K562 (cell line): ENCODE measurements at regions not wholly inside any gene's neighbourhood (a gene's known extent, or its start where the extent isn't known, plus 50 kb on each side); places are given as distances from the start of the nearest gene placed in this dataset.

ENCODE experiments used
- ATAC-seq: fragments of 200-7000 bp; cut with Tn5 transposase; 3 replicates; pipeline ENCODE4 v1.9.1; 2020; ENCODE audit warnings: moderate library complexity
- BruUV-seq: library from RNA; stranded (reverse); fragments of 400-500 nt; replicated peaks from 2 replicates; lab custom pipeline; 2021; lab: Mats Ljungman, UMichigan
- CTCF ChIA-PET: fragments of 300-600 bp; formaldehyde crosslinking; extraction: SDS; loops from one replicate; lab custom pipeline; 2021; ENCODE audit warnings: low intra/inter-chr PET ratio; lab: Yijun Ruan, JAX
- POLR2A ChIA-PET: fragments of 300-600, 350-650 bp; sonication (Branson Sonifier 250); formaldehyde crosslinking; extraction: SDS; loops from one replicate; lab custom pipeline; 2021; ENCODE audit warnings: antibody characterized with exemption, inconsistent platforms; lab: Yijun Ruan, JAX
- DNase-seq, 4 experiments: peaks; one replicate each; pipeline versions ENCODE4 v3.0.0 to v3.0.0-alpha.2; 2011 to 2018; ENCODE audit warnings: low spot score in 3 of 4, mixed read lengths in 3 of 4; ENCODE audit errors: extremely low read depth in 1 of 4
- FAIRE-seq: peaks from 2 replicates; lab custom pipeline; 2011; peaks lifted over from hg19 to GRCh38; lab: Jason Lieb, UNC
- H2AFZ ChIP-seq: 2 replicates; pipeline ENCODE4 v1.6.0; 2011; ENCODE audit warnings: low read depth, low read length, control low read depth, inconsistent platforms
- H3K27ac ChIP-seq: fragments of 200-600 bp; 3 replicates; pipeline ENCODE4 v1.8.0; 2011; ENCODE audit warnings: low read depth, mild to moderate bottlenecking, control low read depth, inconsistent platforms, low read length, moderate library complexity, mixed read lengths; ENCODE audit errors: extremely low read depth
- H3K27me3 ChIP-seq, 2 experiments: fragments of 300-600 bp in 1 of 2; 2 replicates in 1 of 2; 3 replicates in 1 of 2; pipeline versions ENCODE4 v1.6.0 to v1.8.0; 2011; ENCODE audit warnings: inconsistent platforms in 2 of 2, low read length in 2 of 2, mild to moderate bottlenecking in 1 of 2, mixed read lengths in 1 of 2, moderate library complexity in 1 of 2; ENCODE audit not compliant: control insufficient read depth in 2 of 2, insufficient read depth in 2 of 2
- H3K36me3 ChIP-seq: fragments of 300-600 bp; 3 replicates; pipeline ENCODE4 v1.8.0; 2011; ENCODE audit warnings: mild to moderate bottlenecking, low read length, inconsistent platforms; ENCODE audit not compliant: control insufficient read depth, insufficient read depth
- H3K4me1 ChIP-seq, 2 experiments: fragments of 200-600 bp in 1 of 2; replicated peaks in 1 of 2; 2 replicates in 1 of 2; 3 replicates in 1 of 2; pipeline versions ENCODE4 v1.5.1 to v1.8.0; 2011; ENCODE audit warnings: inconsistent platforms in 2 of 2, low read length in 2 of 2, mild to moderate bottlenecking in 1 of 2, mixed read lengths in 1 of 2, moderate library complexity in 1 of 2; ENCODE audit not compliant: control insufficient read depth in 2 of 2, insufficient read depth in 2 of 2
- H3K4me2 ChIP-seq: 2 replicates; pipeline ENCODE4 v1.6.1; 2011; ENCODE audit warnings: low read length, control low read depth, inconsistent platforms, mixed read lengths; ENCODE audit not compliant: insufficient read depth
- H3K4me3 ChIP-seq: fragments of 200-600 bp; sonication (generic), shearing (Covaris generic); 2 replicates; pipeline ENCODE4 v1.5.1; 2016; ENCODE audit warnings: control low read depth, inconsistent platforms
- H3K79me2 ChIP-seq: fragments of 200-600 bp; 3 replicates; pipeline ENCODE4 v1.8.0; 2011; ENCODE audit warnings: low read length, inconsistent platforms; ENCODE audit not compliant: control insufficient read depth, insufficient read depth
- H3K9ac ChIP-seq, 2 experiments: 2 replicates each; pipeline versions ENCODE4 v1.6.0 to v1.6.1; 2011; ENCODE audit warnings: low read depth in 2 of 2, low read length in 2 of 2, control low read depth in 1 of 2, inconsistent platforms in 1 of 2, mild to moderate bottlenecking in 1 of 2, mixed read lengths in 1 of 2; ENCODE audit not compliant: insufficient read depth in 1 of 2
- H3K9me1 ChIP-seq: one replicate; pipeline ENCODE4 v1.6.0; 2011; ENCODE audit warnings: inconsistent platforms, mild to moderate bottlenecking, low read length, moderate library complexity; ENCODE audit not compliant: control insufficient read depth, insufficient read depth
- H3K9me3 ChIP-seq: replicated peaks from 2 replicates; pipeline ENCODE4 v1.5.1; 2011; ENCODE audit warnings: low read depth, low read length, inconsistent platforms; ENCODE audit not compliant: control insufficient read depth, insufficient read depth
- H4K20me1 ChIP-seq: replicated peaks from 2 replicates; pipeline ENCODE4 v1.6.1; 2011; ENCODE audit warnings: low read length, inconsistent platforms, mixed read lengths; ENCODE audit not compliant: control insufficient read depth, insufficient read depth
- BRF1 ChIP-seq: IDR thresholded peaks from 3 replicates; pipeline ENCODE4 v1.6.1; 2011; ENCODE audit warnings: borderline replicate concordance, mild to moderate bottlenecking; ENCODE audit not compliant: insufficient read length; ENCODE audit errors: extremely low read depth
- CBX3 ChIP-seq, 2 experiments: IDR thresholded peaks; 1 replicate in 1 of 2; 2 replicates in 1 of 2; pipeline ENCODE4 v1.6.1; 2012; ENCODE audit warnings: inconsistent platforms in 2 of 2, low read length in 2 of 2, borderline replicate concordance in 1 of 2, control low read depth in 1 of 2
- CREB3 ChIP-seq: fragments of 450-650 bp; conservative IDR thresholded peaks from 2 replicates; pipeline ENCODE4 v1.6.1; 2016; ENCODE audit warnings: missing genetic modification characterization, low read depth, mild to moderate bottlenecking, missing compliant biosample characterization, moderate library complexity
- CTBP1 ChIP-seq: fragments of 450-650 bp; IDR thresholded peaks from 2 replicates; pipeline ENCODE4 v1.6.1; 2016; ENCODE audit warnings: borderline replicate concordance
- EGR1 ChIP-seq: fragments of 450-650 bp; conservative IDR thresholded peaks from 2 replicates; pipeline ENCODE4 v1.6.1; 2017; ENCODE audit warnings: mild to moderate bottlenecking
- GTF2B ChIP-seq: IDR thresholded peaks from 2 replicates; pipeline ENCODE4 v1.6.1; 2011; ENCODE audit not compliant: insufficient read length; ENCODE audit errors: extremely low read depth
- KAT7 ChIP-seq: sonication (generic); formaldehyde crosslinking; IDR thresholded peaks from 2 replicates; pipeline ENCODE4 v1.8.0; 2022; ENCODE audit warnings: missing genetic modification reagents, mild to moderate bottlenecking, borderline replicate concordance
- LARP7 ChIP-seq: fragments of 450-650 bp; IDR thresholded peaks from 2 replicates; pipeline ENCODE4 v1.6.1; 2016
- NR2C1 ChIP-seq, 2 experiments: fragments of 450-650 bp; IDR thresholded peaks; 2 replicates each; pipeline ENCODE4 v1.6.1; 2017; ENCODE audit warnings: mild to moderate bottlenecking in 2 of 2, antibody characterized with exemption in 1 of 2, inconsistent platforms in 1 of 2, missing compliant biosample characterization in 1 of 2, missing genetic modification characterization in 1 of 2
- NR2C2 ChIP-seq, 2 experiments: fragments of 200-800 bp in 1 of 2; sonication (Bioruptor generic) in 1 of 2; sonication (generic) in 1 of 2; formaldehyde crosslinking in 1 of 2; IDR thresholded peaks; 2 replicates each; pipeline versions ENCODE4 v1.6.1 to v1.8.0; 2016 to 2022; ENCODE audit warnings: mild to moderate bottlenecking in 1 of 2, missing compliant biosample characterization in 1 of 2, missing genetic modification characterization in 1 of 2, missing genetic modification reagents in 1 of 2
- RBFOX2 ChIP-seq: fragments of 200-400 bp; formaldehyde crosslinking; IDR thresholded peaks from 2 replicates; pipeline ENCODE4 v1.6.1; 2017; ENCODE audit warnings: low read depth, mild to moderate bottlenecking, low read length, moderate library complexity
- RCOR1 ChIP-seq, 2 experiments: IDR thresholded peaks; 2 replicates each; pipeline ENCODE4 v1.6.1; 2012; ENCODE audit warnings: low read depth in 2 of 2, low read length in 2 of 2, borderline replicate concordance in 1 of 2, improper control_type of control experiment in 1 of 2
- SIRT6 ChIP-seq: IDR thresholded peaks from one replicate; pipeline ENCODE4 v1.6.1; 2012; ENCODE audit warnings: low read depth, mild to moderate bottlenecking, control low read depth, inconsistent platforms, low read length, moderate library complexity
- SMARCE1 ChIP-seq: fragments of 450-650 bp; IDR thresholded peaks from 2 replicates; pipeline ENCODE4 v1.7.1; 2016; ENCODE audit warnings: mild to moderate bottlenecking
- SPI1 ChIP-seq: IDR thresholded peaks from 2 replicates; pipeline ENCODE4 v1.6.1; 2011; ENCODE audit warnings: low read depth, low read length, control low read depth, borderline replicate concordance
- THRB ChIP-seq: fragments of 450-650 bp; formaldehyde crosslinking; conservative IDR thresholded peaks from 2 replicates; pipeline ENCODE4 v1.4.0; 2022; ENCODE audit warnings: mild to moderate bottlenecking, missing genetic modification characterization
- U2AF1 ChIP-seq: fragments of 200-400 bp; formaldehyde crosslinking; optimal IDR thresholded peaks from 2 replicates; pipeline ENCODE3; 2017; ENCODE audit warnings: mild to moderate bottlenecking, low read depth, low read length, moderate library complexity
- U2AF2 ChIP-seq: fragments of 200-400 bp; formaldehyde crosslinking; optimal IDR thresholded peaks from 2 replicates; pipeline ENCODE3; 2017; ENCODE audit warnings: low read depth, mild to moderate bottlenecking, low read length
- ZNF174 ChIP-seq: fragments of 250-450 bp; sonication (Bioruptor Pico); IDR thresholded peaks from 2 replicates; pipeline ENCODE4 v1.4.0; 2020; ENCODE audit warnings: mild to moderate bottlenecking
- ZNF764 ChIP-seq: fragments of 250-450 bp; sonication (Bioruptor Pico); IDR thresholded peaks from 2 replicates; pipeline ENCODE4 v1.4.0; 2020; ENCODE audit warnings: low read depth, mild to moderate bottlenecking, moderate library complexity
- ZNF766 ChIP-seq: fragments of 200-800 bp; sonication (Bioruptor generic); conservative IDR thresholded peaks from 2 replicates; pipeline ENCODE4 v1.6.1; 2016; ENCODE audit warnings: missing genetic modification characterization, missing compliant biosample characterization
- WGBS: fragments of 100-300 bp; shearing (Covaris generic); methylation state at CpG from one replicate; pipeline ENCODE4 v1.1.6; 2016; ENCODE audit warnings: low coverage, mixed read lengths; ENCODE audit not compliant: insufficient coverage; ENCODE audit errors: missing lambda C conversion rate; 5-methylcytosine and 5-hydroxymethylcytosine counted together
- in situ Hi-C: fragments of 300-500 bp; cut with MboI; formaldehyde crosslinking; loops from 4 replicates; pipeline ENCODE4 v1.15.0; 2018; ENCODE audit warnings: inconsistent platforms, mixed read lengths
- intact Hi-C: fragments of 100-400 bp; cut with micrococcal nuclease; formaldehyde crosslinking; loops from 2 replicates; pipeline ENCODE4 v1.14.2; 2022

GRCh38 chr9:38226491-38226951, 157.5 kb upstream of the SHB start:
- H2AFZ ChIP-seq: no peak overlapping the region
- no peak for TF ChIP-seq KAT7 (CRISPR knock-in tag)
- TF ChIP-seq ZNF174 (CRISPR knock-in tag): no peak
- TF ChIP-seq RCOR1 (IDR thresholded peaks at IDR 0.05; ENCODE audit: borderline replicate concordance in 1 of 2, low read depth in 2 of 2, low read length in 2 of 2): peak in 1 of 2 experiments; percentile 44; a peak in 1 of 4 replicates
- TF ChIP-seq SPI1: 0 out of 2 replicates have a peak, but pooled peaks have one; percentile 38
- no peak for TF ChIP-seq CBX3 (IDR thresholded peaks at IDR 0.05; ENCODE audit: borderline replicate concordance in 1 of 2, low read length in 2 of 2)
- 0 out of 2 replicates have a peak, but pooled peaks have one; percentile 10 for TF ChIP-seq SMARCE1
- TF ChIP-seq EGR1: peak; percentile 69
- no peak for TF ChIP-seq CREB3
- peak; percentile 27 for TF ChIP-seq CTBP1
- TF ChIP-seq LARP7: no peak
- no peak for TF ChIP-seq NR2C1 (IDR thresholded peaks at IDR 0.05)
- TF ChIP-seq NR2C1 (tag; IDR thresholded peaks at IDR 0.05): peak; percentile 43; the same call in 1 of the 2 replicates
- no peak for TF ChIP-seq BRF1
- TF ChIP-seq U2AF1: no peak
- no peak for TF ChIP-seq U2AF2
- TF ChIP-seq NR2C2 (CRISPR knock-in tag; IDR thresholded peaks at IDR 0.05): no peak
- TF ChIP-seq NR2C2 (tag; IDR thresholded peaks at IDR 0.05): peak; percentile 68
- TF ChIP-seq GTF2B: no peak
- TF ChIP-seq ZNF766 (CRISPR knock-in tag): no peak
- 0 out of 2 replicates have a peak, but pooled peaks have one; percentile 31 for TF ChIP-seq THRB
- no peak for TF ChIP-seq RBFOX2
- no peak for TF ChIP-seq ZNF764 (CRISPR knock-in tag)
- TF ChIP-seq SIRT6: no peak

More at GRCh38 chr9:38226491-38226951, 157.5 kb upstream of the SHB start:
- in situ Hi-C loops (no loop called here), intact Hi-C loops (no loop called here)
- 2% methylated on average over 11 of the region's 11 CpGs for WGBS
- Histone ChIP-seq H3K4me3 (no peak overlapping the region), H3K27ac (no peak overlapping the region), H3K27me3 (peaks cover 41 to 45% of the 10 kb centered on the region in 2 experiments), H3K9ac (no peak overlapping the region), H3K9me3 (no peaks in the 10 kb centered on the region), H3K79me2 (no peaks in the 10 kb centered on the region), H3K4me1 (peaks cover 10 to 15% of the 10 kb centered on the region in 2 experiments), H3K36me3 (no peaks in the 10 kb centered on the region), H4K20me1 (no peaks in the 10 kb centered on the region), H3K4me2 (peak overlapping the region; percentile 46), H3K9me1 (no peaks in the 10 kb centered on the region)
- FAIRE-seq: no peak
- CTCF ChIA-PET: no interaction called here
- DNase-seq: peak in 1 of 4 experiments; percentile 39
- no TSS peak for BruUV-seq
- ATAC-seq: peak; percentile 16; the same call in 2 of the 3 replicates
- POLR2A ChIA-PET: interaction anchor here (0.6 kb wide), 2 partner anchors 173 to 242 kb away, joined by 3 read pairs; no protein-coding TSS in a partner anchor
